ENCODE measurements at regions not wholly inside any gene's neighbourhood (a gene's known extent, or its start where the extent isn't known, plus 50 kb on each side); places are given as distances from the start of the nearest gene placed in this dataset.

DNA sequence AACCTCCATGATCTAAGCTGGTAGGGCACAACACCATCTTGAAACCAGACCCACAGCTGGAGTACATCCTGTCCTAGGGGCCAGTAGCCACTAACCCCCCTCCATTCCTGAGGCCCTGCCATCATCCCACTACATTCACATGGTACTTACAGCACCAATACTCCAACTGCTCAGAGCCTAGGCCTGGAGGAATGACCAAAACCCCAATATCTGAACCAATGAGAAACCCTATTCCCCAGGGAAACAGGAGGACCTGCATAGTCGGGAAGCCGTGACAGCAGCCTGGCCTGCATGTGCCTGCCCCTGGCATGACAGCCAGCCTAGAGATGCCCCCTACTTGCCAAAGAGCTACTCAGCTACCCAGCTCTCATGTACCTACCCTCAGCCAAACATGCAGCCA, 65.4 kb upstream of the DMRT1 start:
- Histone ChIP-seq H3K27me3 (ENCODE audit: control insufficient read depth, insufficient read depth, low read length) (no peaks in the 10 kb centered on the region), H3K4me3 (ENCODE audit: low read depth, low read length) (no peak overlapping the region), H3K9me3 (ENCODE audit: control insufficient read depth, insufficient read depth, low read length) (no peaks in the 10 kb centered on the region), H3K9ac (ENCODE audit: low read depth, low read length) (no peak overlapping the region), H3K36me3 (ENCODE audit: control insufficient read depth, insufficient read depth, low read length) (no peaks in the 10 kb centered on the region), H3K4me1 (ENCODE audit: control insufficient read depth, insufficient read depth, low read length) (peaks cover 4% of the 10 kb centered on the region)

DNA sequence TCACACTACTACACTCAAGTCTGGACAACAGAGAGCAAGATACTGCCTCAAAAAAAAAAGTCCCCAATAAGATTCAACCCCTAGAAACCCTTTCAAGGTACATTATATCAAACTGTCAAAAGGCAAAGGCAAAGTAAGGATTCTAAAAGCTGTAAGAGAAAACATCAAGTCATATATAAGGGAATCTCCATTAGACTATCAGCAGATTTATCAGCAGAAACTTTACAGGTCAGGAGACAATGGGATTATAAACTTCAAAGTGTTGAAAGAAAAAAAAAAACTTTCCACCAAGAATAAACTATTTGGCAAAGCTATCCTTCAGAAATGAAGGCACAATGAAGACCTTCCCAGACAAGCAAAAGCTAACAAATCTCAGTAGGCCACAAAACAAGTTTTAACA, 63.5 kb upstream of the DMRT1 start:
- Histone ChIP-seq H3K9ac (ENCODE audit: low read depth, low read length) (no peak overlapping the region), H3K36me3 (ENCODE audit: control insufficient read depth, insufficient read depth, low read length) (no peaks in the 10 kb centered on the region), H3K4me1 (ENCODE audit: control insufficient read depth, insufficient read depth, low read length) (peaks cover 5% of the 10 kb centered on the region), H3K9me3 (ENCODE audit: control insufficient read depth, insufficient read depth, low read length) (no peaks in the 10 kb centered on the region), H3K27me3 (ENCODE audit: control insufficient read depth, insufficient read depth, low read length) (no peaks in the 10 kb centered on the region), H3K4me3 (ENCODE audit: low read depth, low read length) (no peak overlapping the region)

DNA sequence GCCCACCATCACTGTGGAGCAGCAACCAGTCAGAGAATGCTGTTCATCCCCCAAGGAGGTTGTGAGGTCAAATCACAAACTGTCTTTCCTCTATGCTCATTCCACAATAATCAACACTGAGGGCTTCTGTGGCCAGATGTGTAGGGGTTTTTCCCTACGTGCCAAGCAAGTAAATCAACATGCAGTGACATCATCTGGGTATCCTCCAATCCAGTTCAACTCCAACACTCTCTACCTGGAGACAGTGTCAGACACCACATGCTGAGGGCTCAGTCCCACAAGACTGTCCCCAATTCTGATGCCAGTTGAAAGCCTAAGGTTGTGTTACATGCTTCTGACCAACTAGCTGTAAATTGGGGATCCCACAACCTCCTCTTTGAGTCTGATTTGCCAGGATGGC, 57.3 kb upstream of the DMRT1 start:
- H3K36me3 ChIP-seq (ENCODE audit: control insufficient read depth, insufficient read depth, low read length) = no peaks in the 10 kb centered on the region
- no peaks in the 10 kb centered on the region for H3K27me3 ChIP-seq (ENCODE audit: control insufficient read depth, insufficient read depth, low read length)
- no peaks in the 10 kb centered on the region for H3K9me3 ChIP-seq (ENCODE audit: control insufficient read depth, insufficient read depth, low read length)
- peaks cover 9% of the 10 kb centered on the region for H3K4me1 ChIP-seq (ENCODE audit: control insufficient read depth, insufficient read depth, low read length)
- no peak overlapping the region for H3K9ac ChIP-seq (ENCODE audit: low read depth, low read length)
- H3K4me3 ChIP-seq (ENCODE audit: low read depth, low read length) = no peak overlapping the region

DNA sequence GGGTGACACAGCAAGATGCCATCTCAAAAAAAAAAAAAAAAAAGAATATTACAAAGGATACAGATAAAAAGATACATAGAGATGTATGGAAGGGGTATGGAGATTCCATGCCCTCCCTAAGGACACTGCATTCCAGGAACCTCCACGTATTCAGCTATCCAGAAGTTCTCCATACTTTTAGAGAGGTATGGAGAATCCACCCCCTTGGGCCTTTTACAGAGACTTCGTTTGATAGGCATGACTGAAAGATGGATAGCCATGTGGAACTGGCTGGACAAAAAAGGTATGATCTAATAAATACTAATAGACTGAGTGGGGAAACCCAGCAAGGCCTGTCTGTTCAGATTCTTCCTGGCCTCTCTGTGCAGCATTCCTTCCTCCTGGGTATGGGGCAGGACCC, 56.6 kb upstream of the DMRT1 start:
- peaks cover 9% of the 10 kb centered on the region for H3K4me1 ChIP-seq (ENCODE audit: control insufficient read depth, insufficient read depth, low read length)
- no peaks in the 10 kb centered on the region for H3K27me3 ChIP-seq (ENCODE audit: control insufficient read depth, insufficient read depth, low read length)

DNA sequence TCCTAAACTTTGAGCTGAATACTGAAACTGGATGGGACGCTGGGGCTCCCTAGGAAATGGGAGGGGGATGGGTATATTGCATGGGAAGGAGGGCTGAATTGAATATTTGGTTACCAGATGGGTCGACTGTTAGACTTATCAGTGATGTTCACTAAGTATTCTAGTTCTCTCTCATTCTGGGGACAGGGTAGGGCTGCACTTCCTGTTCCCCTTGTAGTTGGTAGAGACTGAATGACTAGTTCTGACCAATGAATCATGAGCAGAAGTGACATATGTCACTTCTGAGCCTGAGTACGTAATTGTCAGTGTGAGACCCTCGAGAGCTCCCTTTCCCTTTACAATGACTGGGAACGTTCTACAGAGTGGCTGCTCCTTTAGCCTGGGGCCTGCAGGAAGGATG, 55.5 kb upstream of the DMRT1 start:
- no peaks in the 10 kb centered on the region for H3K9me3 ChIP-seq (ENCODE audit: control insufficient read depth, insufficient read depth, low read length)
- no peak overlapping the region for H3K9ac ChIP-seq (ENCODE audit: low read depth, low read length)
- no peak overlapping the region for H3K4me3 ChIP-seq (ENCODE audit: low read depth, low read length)
- H3K4me1 ChIP-seq (ENCODE audit: control insufficient read depth, insufficient read depth, low read length) = peaks cover 6% of the 10 kb centered on the region
- no peaks in the 10 kb centered on the region for H3K27me3 ChIP-seq (ENCODE audit: control insufficient read depth, insufficient read depth, low read length)
- H3K36me3 ChIP-seq (ENCODE audit: control insufficient read depth, insufficient read depth, low read length) = no peaks in the 10 kb centered on the region

More for the DNA sequence above, 56.6 kb upstream of the DMRT1 start:
- no peak overlapping the region for H3K4me3 ChIP-seq (ENCODE audit: low read depth, low read length)
- H3K9me3 ChIP-seq (ENCODE audit: control insufficient read depth, insufficient read depth, low read length) = no peaks in the 10 kb centered on the region
- no peak overlapping the region for H3K9ac ChIP-seq (ENCODE audit: low read depth, low read length)
- no peaks in the 10 kb centered on the region for H3K36me3 ChIP-seq (ENCODE audit: control insufficient read depth, insufficient read depth, low read length)

DNA sequence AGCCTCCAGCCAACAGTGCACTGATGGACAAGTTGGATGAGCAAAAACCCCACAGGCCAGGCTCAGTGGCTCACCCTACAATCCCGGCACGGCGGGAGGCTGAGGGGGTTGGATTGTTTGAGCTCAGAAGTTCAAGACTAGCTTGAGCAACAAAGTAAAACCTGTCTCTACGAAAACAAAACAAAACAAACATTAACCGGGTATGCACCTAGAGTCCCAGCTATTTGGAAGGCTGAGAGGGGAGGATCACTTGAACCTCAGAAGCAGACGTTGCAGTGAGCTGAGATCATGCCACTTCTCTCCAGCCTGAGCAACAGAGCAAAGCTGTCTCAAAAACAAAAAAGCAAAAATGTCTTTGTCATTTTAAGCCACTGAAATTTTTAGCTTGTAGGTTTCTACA, 55.1 kb upstream of the DMRT1 start:
- peaks cover 5% of the 10 kb centered on the region for H3K4me1 ChIP-seq (ENCODE audit: control insufficient read depth, insufficient read depth, low read length)
- H3K9ac ChIP-seq (ENCODE audit: low read depth, low read length) = no peak overlapping the region
- H3K4me3 ChIP-seq (ENCODE audit: low read depth, low read length) = no peak overlapping the region
- no peaks in the 10 kb centered on the region for H3K36me3 ChIP-seq (ENCODE audit: control insufficient read depth, insufficient read depth, low read length)
- H3K9me3 ChIP-seq (ENCODE audit: control insufficient read depth, insufficient read depth, low read length) = no peaks in the 10 kb centered on the region
- H3K27me3 ChIP-seq (ENCODE audit: control insufficient read depth, insufficient read depth, low read length) = no peaks in the 10 kb centered on the region

DNA sequence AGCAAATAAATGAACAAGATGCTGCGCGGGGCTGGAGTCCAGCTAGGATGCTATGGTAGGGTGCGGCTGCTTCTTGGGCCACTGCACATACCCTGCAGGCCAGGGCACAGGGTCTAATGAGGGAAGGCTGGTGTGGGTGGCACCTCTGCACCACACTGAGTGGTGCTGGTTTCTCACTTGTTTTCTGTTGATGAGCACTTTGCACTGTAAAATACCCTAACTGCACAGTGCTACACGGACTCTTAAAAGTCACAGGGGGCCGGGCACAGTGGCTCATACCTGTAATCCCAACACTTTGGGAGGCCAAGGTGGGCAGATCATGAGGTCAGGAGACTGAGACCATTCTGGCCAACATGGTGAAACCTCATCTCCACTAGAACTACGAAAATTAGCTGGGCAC, 52.7 kb upstream of the DMRT1 start:
- Histone ChIP-seq H3K27me3 (ENCODE audit: control insufficient read depth, insufficient read depth, low read length) (no peaks in the 10 kb centered on the region), H3K36me3 (ENCODE audit: control insufficient read depth, insufficient read depth, low read length) (no peaks in the 10 kb centered on the region), H3K9ac (ENCODE audit: low read depth, low read length) (no peak overlapping the region), H3K4me1 (ENCODE audit: control insufficient read depth, insufficient read depth, low read length) (no peaks in the 10 kb centered on the region), H3K4me3 (ENCODE audit: low read depth, low read length) (no peak overlapping the region), H3K9me3 (ENCODE audit: control insufficient read depth, insufficient read depth, low read length) (no peaks in the 10 kb centered on the region)
